H7 (cell line): ENCODE measurements at regions not wholly inside any gene's neighbourhood (a gene's known extent, or its start where the extent isn't known, plus 50 kb on each side); places are given as distances from the start of the nearest gene placed in this dataset.
A peak's percentile ranks its signal among the peaks of the same experiment; 100 is the strongest.

Experiments
- DNase-seq: peaks from one replicate; pipeline ENCODE4 v3.0.0; 2012
- H3K27me3 ChIP-seq: 2 replicates; pipeline ENCODE4 v1.6.0; 2011; ENCODE audit warnings: mild to moderate bottlenecking, low read length; ENCODE audit not compliant: control insufficient read depth, insufficient read depth
- H3K36me3 ChIP-seq: replicated peaks from 2 replicates; pipeline ENCODE4 v1.5.1; 2011; ENCODE audit warnings: low read length; ENCODE audit not compliant: control insufficient read depth, insufficient read depth
- H3K4me3 ChIP-seq: 2 replicates; pipeline ENCODE4 v1.5.1; 2011; ENCODE audit warnings: low read depth, mild to moderate bottlenecking, control low read depth, low read length, moderate library complexity; ENCODE audit not compliant: insufficient read depth

DNA sequence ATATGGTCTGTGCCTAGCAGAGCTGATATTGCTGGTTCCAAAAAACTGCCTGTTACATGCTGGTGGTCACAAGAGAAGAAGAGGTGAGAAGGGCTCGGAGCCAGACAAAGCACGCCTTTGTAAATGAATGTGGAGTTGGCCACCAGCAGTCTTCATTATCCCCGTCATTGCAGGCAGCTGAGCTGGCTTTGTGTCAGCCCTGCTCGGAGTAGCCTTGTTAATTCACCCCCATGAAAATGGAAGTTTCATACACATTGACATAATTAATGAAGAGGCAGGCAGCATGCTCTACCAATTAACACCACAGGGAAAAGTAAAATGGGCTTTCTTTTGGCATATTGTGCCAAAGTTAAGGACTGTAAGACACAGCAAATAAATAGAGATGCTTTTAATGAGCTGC, 113.7 kb upstream of the RBFOX1 start:
- DNase-seq, result peak; percentile 30
- Histone ChIP-seq H3K27me3 (no peaks in the 10 kb centered on the region), H3K4me3 (no peak overlapping the region), H3K36me3 (no peaks in the 10 kb centered on the region)

DNA sequence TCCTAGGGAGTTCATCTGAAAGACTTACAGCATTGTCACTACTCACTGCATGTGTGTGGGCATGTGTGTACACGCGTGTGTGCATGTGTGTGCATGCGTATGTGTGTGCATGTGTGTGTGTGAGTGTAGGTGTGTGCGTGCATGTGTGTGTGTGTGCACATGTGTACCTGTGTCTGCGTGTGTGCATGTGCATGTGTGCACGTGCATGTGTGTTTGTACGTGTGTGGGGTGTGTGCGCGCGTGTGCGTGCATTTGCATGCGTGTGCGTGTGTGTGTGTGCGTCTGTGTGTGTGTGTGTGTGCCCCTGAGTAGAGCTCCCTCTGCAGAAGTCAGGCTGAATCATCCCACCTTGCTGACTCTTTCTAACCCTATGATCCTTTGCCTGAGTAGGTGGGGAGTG, 114.8 kb upstream of the RBFOX1 start:
- DNase-seq, result no peak
- no peaks in the 10 kb centered on the region for H3K27me3 ChIP-seq
- no peaks in the 10 kb centered on the region for H3K36me3 ChIP-seq

DNA sequence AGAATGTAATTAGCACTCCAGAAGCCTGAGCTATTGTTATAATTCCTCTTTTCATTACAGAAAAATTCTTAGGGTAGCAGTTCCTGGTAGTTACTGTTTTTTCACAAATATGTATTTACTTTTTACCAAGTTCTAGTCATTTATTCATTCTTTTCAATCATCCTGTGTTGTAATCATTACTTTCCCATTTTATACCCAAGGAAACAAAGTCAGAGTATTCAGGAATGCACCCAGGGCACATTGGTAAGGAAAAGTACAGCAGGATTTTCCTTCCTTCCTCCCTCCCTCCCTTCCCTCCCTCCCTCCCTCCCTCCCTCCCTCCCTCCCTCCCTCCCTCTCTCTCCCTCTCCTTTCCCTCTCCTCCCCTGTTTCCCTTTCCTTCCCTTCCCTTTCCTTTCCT, 115.9 kb upstream of the RBFOX1 start:
- no peak for DNase-seq
- H3K36me3 ChIP-seq, result no peaks in the 10 kb centered on the region
- H3K27me3 ChIP-seq, result no peaks in the 10 kb centered on the region
- H3K4me3 ChIP-seq, result no peak overlapping the region

More for the DNA sequence above, 114.8 kb upstream of the RBFOX1 start:
- H3K4me3 ChIP-seq, result no peak overlapping the region

DNA sequence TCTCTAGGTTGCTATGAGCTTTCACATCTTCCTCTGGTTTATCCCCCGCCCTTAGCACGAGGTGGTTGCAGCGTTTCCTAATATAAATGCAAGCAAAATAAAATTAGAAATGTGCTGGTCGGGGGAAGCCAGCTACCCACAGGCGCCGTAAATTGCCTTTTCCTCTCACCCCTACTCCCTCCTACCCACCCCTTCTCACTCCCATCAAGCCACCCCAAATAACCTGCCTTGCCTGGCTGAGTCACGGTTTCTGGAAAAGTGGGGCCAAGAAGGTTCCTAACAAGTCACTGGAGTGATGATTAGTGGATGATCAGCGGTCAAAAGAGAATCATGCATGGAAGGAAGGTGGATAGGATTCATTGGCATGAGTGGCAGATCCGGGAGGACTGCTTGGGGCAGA, 120.9 kb upstream of the RBFOX1 start:
- H3K36me3 ChIP-seq, result no peaks in the 10 kb centered on the region
- H3K27me3 ChIP-seq, result no peaks in the 10 kb centered on the region
- H3K4me3 ChIP-seq, result no peak overlapping the region
- DNase-seq, result no peak

DNA sequence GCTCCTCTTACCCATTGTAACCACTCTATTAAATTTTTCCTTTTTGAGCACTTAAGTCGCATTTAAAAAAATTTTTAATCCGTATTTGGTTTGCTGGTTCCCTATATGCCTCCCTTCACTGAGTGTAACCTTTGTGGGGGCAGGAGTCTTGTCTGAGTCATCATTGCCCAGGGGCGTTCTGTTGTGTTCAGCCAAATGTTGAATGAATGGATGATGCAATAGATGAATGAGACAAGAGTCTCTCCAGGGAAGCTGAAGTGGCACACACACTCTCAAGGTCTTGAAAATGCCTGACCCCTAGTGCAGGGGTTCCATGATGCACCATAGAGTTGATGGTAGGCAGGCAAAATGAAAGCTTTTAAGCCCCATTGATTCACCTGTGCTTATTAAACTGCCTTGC, 123.0 kb upstream of the RBFOX1 start:
- H3K4me3 ChIP-seq, result no peak overlapping the region
- no peaks in the 10 kb centered on the region for H3K27me3 ChIP-seq
- no peak for DNase-seq
- H3K36me3 ChIP-seq, result no peaks in the 10 kb centered on the region

DNA sequence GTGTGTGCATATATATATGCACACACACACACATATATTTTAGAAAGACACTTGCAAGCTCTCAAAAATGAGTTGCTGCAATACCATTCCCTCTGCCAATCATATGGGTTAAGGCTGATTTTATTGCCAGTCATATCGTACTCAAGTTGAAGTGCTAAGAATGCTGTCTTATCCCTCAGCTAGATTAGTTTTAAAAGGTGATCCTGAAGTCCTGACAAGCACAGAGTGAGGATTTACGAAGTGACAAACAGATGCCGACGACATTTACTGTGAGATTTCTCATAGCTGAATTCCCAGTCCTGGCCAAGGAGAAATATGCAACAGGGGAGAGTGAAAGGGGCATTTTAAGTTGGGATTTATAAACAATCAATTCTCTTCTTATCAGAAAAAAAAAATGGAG, 126.2 kb upstream of the RBFOX1 start:
- no peaks in the 10 kb centered on the region for H3K36me3 ChIP-seq
- H3K27me3 ChIP-seq, result no peaks in the 10 kb centered on the region
- H3K4me3 ChIP-seq, result no peak overlapping the region
- no peak for DNase-seq

DNA sequence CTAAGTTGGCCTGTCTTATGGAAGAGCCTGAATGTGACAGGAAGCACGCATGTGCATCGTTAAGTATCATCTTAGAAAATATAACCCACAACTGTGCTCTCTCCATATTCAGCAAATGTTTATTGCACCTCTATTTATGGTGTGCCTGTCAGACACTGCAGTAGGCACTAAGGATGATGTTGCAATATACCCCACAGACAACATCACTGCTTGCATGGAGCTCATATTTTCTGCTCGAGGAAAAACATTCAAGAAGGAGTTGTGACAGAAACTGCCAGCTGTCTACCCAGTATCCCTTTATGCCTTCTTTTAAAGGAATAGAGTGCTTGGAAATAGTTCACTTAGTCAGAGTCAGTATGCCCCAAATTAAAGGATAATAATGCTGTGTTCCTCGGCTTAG, 132.3 kb upstream of the RBFOX1 start:
- H3K27me3 ChIP-seq, result no peaks in the 10 kb centered on the region
- no peak overlapping the region for H3K4me3 ChIP-seq
- no peak for DNase-seq
- no peaks in the 10 kb centered on the region for H3K36me3 ChIP-seq

DNA sequence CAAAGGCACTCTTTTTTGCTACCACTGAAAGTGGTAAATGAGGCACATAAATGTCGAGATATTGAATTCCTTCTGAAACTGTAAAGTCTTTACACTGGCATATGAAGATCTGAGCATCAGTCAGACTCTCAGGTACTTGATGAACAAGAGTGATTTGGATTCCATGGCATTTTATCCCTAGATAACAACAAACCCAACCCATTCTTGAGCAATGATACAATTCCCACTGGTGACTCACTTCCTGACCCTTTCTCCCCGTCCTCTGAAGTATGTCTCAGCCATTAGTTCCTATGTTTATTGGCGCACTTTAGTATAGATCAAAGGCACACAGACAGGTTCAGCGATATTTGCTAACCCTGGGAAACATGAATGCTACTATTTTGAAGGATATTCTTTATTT, 147.0 kb upstream of the RBFOX1 start:
- H3K27me3 ChIP-seq, result no peaks in the 10 kb centered on the region
- no peak for DNase-seq
- no peak overlapping the region for H3K4me3 ChIP-seq
- H3K36me3 ChIP-seq, result no peaks in the 10 kb centered on the region

DNA sequence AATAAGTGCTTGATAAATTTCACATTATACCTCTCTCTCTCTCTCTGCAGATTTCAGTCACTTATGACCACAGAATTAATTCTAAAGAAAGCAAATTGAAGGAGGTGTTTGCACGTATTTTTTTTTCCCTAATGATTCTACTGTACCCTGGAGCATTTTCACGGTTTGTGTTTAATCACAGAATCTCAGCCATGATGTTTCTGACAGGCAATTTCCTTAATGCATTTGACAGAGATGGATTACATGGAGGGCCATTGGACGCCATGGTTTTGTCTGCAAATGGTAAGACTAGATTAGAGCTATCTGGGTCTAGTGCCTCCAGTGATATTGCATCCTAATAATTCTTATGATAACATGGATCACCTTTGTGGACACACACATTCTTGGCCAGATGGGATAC, 147.5 kb upstream of the RBFOX1 start:
- no peaks in the 10 kb centered on the region for H3K36me3 ChIP-seq
- DNase-seq, result no peak
- H3K27me3 ChIP-seq, result no peaks in the 10 kb centered on the region
- no peak overlapping the region for H3K4me3 ChIP-seq

DNA sequence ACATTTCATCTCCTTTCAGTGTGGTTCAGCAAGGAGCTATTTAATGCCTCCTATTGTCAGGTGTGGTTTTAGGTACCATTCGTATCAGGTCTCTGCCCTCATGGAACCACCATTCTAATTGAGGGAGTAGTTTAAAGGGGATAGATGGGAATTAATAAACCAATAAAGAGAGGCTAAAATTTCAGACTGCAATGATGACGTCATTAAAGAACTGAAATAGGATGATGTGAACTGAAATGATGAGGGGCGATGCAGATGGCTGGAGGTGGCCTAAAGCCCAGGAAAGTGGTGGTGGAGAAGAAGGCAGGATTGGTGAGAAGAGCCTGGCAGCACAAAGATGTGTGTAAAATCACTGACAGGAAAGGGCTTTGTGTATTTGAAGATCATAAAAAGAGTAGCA, 148.9 kb upstream of the RBFOX1 start:
- H3K36me3 ChIP-seq, result no peaks in the 10 kb centered on the region
- no peak for DNase-seq
- no peak overlapping the region for H3K4me3 ChIP-seq
- no peaks in the 10 kb centered on the region for H3K27me3 ChIP-seq

DNA sequence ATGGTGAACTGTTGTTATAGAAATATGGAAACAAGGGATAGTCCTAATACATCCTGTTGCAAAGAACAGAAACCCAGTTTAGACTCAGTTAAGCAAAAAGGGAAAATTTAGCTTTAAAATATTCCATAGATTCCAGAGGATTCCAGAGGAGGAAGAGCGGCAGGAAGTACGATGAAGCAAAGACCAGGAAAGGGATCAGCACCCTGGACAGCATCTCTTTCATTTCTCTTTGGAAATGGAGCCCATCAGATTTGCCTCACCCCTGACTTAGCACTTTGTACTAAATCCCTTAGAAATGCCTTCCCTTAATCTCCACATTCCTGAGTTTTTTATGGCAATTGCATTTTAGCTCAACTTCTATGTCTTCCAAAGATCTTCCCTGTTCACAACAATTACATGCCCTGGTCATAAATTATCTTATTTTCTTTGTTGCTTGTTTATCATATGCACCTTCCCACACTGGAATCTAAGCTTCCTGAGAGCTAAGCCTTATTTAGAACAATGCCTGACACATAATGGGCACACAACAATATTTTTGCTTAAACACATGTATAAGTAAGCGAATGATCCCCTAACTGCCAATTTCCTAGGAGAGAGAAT, 150.0 kb upstream of the RBFOX1 start:
- peak; percentile 31 for DNase-seq
- Histone ChIP-seq H3K27me3 (no peaks in the 10 kb centered on the region), H3K4me3 (no peak overlapping the region)

DNA sequence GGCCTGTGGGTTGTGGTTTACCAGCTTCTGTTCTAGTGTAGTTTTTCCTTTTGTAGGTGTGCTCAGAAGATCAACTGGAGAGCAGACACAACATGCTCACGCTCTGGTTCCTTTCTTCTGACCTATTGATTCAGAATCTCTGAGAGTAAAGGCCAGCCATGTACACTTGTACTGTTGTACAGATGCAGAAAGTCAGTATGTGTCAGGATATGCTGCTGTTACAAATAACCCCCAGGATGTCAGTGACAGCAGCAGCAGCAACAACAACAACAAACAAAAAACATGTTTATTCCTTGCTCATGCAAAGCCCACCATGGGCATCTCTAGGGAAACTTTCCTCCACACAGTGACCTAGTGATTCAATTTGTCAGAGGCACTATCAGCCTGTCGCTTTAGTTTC, 154.8 kb upstream of the RBFOX1 start:
- no peaks in the 10 kb centered on the region for H3K27me3 ChIP-seq
- H3K36me3 ChIP-seq, result no peaks in the 10 kb centered on the region
- DNase-seq, result no peak
- H3K4me3 ChIP-seq, result no peak overlapping the region

More for the DNA sequence above, 150.0 kb upstream of the RBFOX1 start:
- no peaks in the 10 kb centered on the region for H3K36me3 ChIP-seq

DNA sequence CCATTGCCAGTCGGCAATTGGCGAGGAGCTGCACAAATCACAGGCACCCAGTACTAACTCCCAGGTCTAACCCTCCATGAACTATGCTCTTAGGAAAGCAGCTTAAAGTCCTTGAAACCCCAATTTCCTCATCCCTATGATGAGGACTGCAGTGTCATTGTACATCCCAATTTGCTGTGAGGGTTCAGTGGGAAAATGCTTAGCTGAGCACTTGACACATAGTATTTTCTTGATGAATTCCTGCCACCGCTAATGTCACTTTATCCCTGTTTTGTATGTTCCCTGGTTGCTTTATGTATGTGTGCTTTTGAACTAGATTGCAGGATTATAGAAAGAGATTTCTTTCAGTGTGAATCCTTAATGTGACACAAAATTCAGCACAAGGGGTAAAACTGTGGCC, 161.5 kb upstream of the RBFOX1 start:
- no peaks in the 10 kb centered on the region for H3K36me3 ChIP-seq
- H3K27me3 ChIP-seq, result no peaks in the 10 kb centered on the region
- H3K4me3 ChIP-seq, result no peak overlapping the region
- DNase-seq, result no peak

DNA sequence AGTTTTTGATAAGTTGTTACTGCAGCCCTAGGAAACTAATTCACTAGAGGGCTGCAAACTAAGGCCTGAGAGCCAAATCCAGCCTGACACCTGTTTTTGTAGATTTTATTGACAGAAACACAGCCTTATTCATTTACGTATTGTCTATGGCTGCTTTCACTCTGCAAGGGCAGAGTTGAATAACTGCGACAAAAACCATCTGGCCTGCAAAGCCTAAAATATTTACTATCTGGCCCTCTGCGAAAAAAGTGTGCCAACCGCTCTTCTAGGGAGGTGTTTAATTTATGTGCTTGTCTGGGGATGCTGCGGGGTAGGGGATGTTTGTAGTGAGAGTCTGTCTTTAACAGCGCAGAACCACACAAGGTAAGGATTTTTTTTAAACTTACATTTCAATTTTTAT, 165.0 kb upstream of the RBFOX1 start:
- Histone ChIP-seq H3K36me3 (no peaks in the 10 kb centered on the region), H3K27me3 (no peaks in the 10 kb centered on the region), H3K4me3 (no peak overlapping the region)
- DNase-seq, result no peak

DNA sequence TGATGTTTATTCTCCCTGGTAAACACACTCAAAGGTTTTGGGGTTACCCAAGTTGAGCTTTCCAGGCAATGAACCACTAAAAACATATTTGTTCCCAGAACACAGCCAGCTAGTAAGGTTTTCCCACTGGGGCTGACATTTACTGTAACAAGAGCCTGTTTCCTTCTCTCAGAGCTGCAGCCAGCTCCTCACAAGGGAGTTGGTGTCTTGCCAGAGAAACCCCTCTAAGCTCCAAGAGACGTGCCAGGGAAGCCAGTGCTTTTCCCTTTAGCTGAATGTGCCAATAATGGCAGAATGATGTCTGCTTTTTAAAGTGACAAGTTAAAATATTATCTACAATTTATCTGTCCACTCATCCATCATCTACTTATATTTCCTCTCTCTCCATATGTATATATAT, 170.8 kb upstream of the RBFOX1 start:
- no peaks in the 10 kb centered on the region for H3K27me3 ChIP-seq
- no peak overlapping the region for H3K4me3 ChIP-seq
- H3K36me3 ChIP-seq, result no peaks in the 10 kb centered on the region
- DNase-seq, result no peak

DNA sequence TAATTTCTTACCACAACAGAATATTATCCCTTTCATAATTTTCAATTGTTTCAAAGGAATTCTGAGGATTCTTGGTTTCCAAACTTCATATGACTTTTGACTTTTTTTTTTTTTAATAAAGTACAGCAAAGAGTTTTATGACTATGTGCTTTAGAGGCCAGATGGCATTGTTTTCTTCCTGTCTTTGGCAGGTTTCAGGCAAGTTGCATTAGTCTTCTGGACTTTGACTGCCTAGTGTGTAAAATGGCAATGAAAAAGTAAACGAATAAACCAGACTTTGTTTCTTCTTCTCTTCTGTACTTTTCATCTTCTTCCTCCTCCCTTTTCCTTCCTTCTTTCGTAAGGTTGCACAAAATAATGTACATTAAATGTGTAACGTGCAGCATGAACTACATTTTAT, 172.6 kb upstream of the RBFOX1 start:
- DNase-seq, result no peak
- no peaks in the 10 kb centered on the region for H3K36me3 ChIP-seq
- no peak overlapping the region for H3K4me3 ChIP-seq
- H3K27me3 ChIP-seq, result no peaks in the 10 kb centered on the region
